GM23338 (cell line): ENCODE measurements at regions not wholly inside any gene's neighbourhood (a gene's known extent, or its start where the extent isn't known, plus 50 kb on each side); places are given as distances from the start of the nearest gene placed in this dataset.

Experiments
- ATAC-seq: fragments of 200-7000 bp; cut with Tn5 transposase; 3 replicates; pipeline ENCODE4 v1.9.1; 2020
- DNase-seq: peaks from one replicate; pipeline ENCODE4 v3.0.0-alpha.2; 2015; ENCODE audit warnings: low spot score
- H2AFZ ChIP-seq: fragments of 200-600 bp; sonication (generic); 2 replicates; pipeline ENCODE4 v1.8.0; 2016; ENCODE audit warnings: antibody characterized with exemption, mild to moderate bottlenecking, moderate library complexity
- H3F3A ChIP-seq: fragments of 200-600 bp; sonication (generic); replicated peaks from 2 replicates; pipeline ENCODE4 v1.8.0; 2017; ENCODE audit warnings: antibody characterized with exemption, mixed run types, low read depth
- H3K27ac ChIP-seq: fragments of 200-600 bp; sonication (generic); 2 replicates; pipeline ENCODE4 v1.6.1; 2016; ENCODE audit warnings: low read depth
- H3K27me3 ChIP-seq: fragments of 200-600 bp; sonication (generic); 2 replicates; pipeline ENCODE4 v1.8.0; 2016; ENCODE audit warnings: mild to moderate bottlenecking, mixed run types, moderate library complexity; ENCODE audit not compliant: insufficient read depth
- H3K36me3 ChIP-seq: fragments of 200-600 bp; sonication (generic); 2 replicates; pipeline ENCODE4 v1.8.0; 2016; ENCODE audit warnings: mild to moderate bottlenecking; ENCODE audit not compliant: insufficient read depth
- H3K4me1 ChIP-seq: fragments of 200-600 bp; sonication (generic); 2 replicates; pipeline ENCODE4 v1.8.0; 2016; ENCODE audit warnings: mild to moderate bottlenecking, moderate library complexity; ENCODE audit not compliant: insufficient read depth
- H3K4me2 ChIP-seq: fragments of 200-600 bp; sonication (generic); 2 replicates; pipeline ENCODE4 v1.7.1; 2017; ENCODE audit warnings: mixed run types
- H3K4me3 ChIP-seq: fragments of 200-600 bp; sonication (generic); 2 replicates; pipeline ENCODE4 v1.6.1; 2016; ENCODE audit warnings: mixed run types
- H3K79me2 ChIP-seq: fragments of 200-600 bp; sonication (generic); replicated peaks from 2 replicates; pipeline ENCODE4 v1.8.0; 2017; ENCODE audit warnings: mild to moderate bottlenecking; ENCODE audit not compliant: insufficient read depth
- H3K9me2 ChIP-seq: fragments of 200-600 bp; sonication (generic); 2 replicates; pipeline ENCODE4 v1.8.0; 2017; ENCODE audit not compliant: insufficient read depth
- H4K20me1 ChIP-seq: fragments of 200-600 bp; sonication (generic); replicated peaks from 2 replicates; pipeline ENCODE4 v1.8.0; 2017; ENCODE audit warnings: mild to moderate bottlenecking; ENCODE audit not compliant: insufficient read depth
- H3K27ac Mint-ChIP-seq: 2 replicates; pipeline ENCODE4 v1.8.0; 2020; ENCODE audit warnings: inconsistent platforms, mild to moderate bottlenecking, moderate library complexity, mixed read lengths
- H3K27me3 Mint-ChIP-seq: 3 replicates; pipeline ENCODE4 v1.8.0; 2022; ENCODE audit warnings: low read depth, mild to moderate bottlenecking, moderate library complexity, mixed read lengths, inconsistent platforms; ENCODE audit not compliant: insufficient read depth, poor library complexity
- H3K36me3 Mint-ChIP-seq: 3 replicates; pipeline ENCODE4 v1.8.0; 2021; ENCODE audit warnings: low read depth, mild to moderate bottlenecking, inconsistent platforms, moderate library complexity, mixed read lengths
- H3K4me1 Mint-ChIP-seq: 3 replicates; pipeline ENCODE4 v1.8.0; 2020; ENCODE audit warnings: mild to moderate bottlenecking, inconsistent platforms, mixed read lengths
- H3K4me3 Mint-ChIP-seq: 3 replicates; pipeline ENCODE4 v1.8.0; 2021; ENCODE audit warnings: moderate library complexity, mild to moderate bottlenecking, inconsistent platforms, mixed read lengths
- H3K9me3 Mint-ChIP-seq: 3 replicates; pipeline ENCODE4 v1.8.0; 2020; ENCODE audit warnings: moderate library complexity, mild to moderate bottlenecking, inconsistent platforms, mixed read lengths
- CREB1 ChIP-seq: fragments of 250-450 bp; sonication (Bioruptor Pico); IDR thresholded peaks from 2 replicates; pipeline ENCODE4 v1.5.0; 2020; ENCODE audit warnings: low read depth, mild to moderate bottlenecking, moderate library complexity
- EZH2 ChIP-seq: fragments of 200-600 bp; sonication (generic); IDR thresholded peaks from one replicate; pipeline ENCODE4 v1.8.0; 2017; ENCODE audit warnings: antibody characterized with exemption, mild to moderate bottlenecking, low read depth; ENCODE audit not compliant: unreplicated experiment
- EZH2phosphoT487 ChIP-seq: fragments of 200-600 bp; sonication (generic); IDR thresholded peaks from one replicate; pipeline ENCODE4 v1.8.1; 2018; ENCODE audit warnings: antibody characterized with exemption; ENCODE audit not compliant: unreplicated experiment
- JUNB ChIP-seq: IDR thresholded peaks from one replicate; pipeline ENCODE4 v1.6.1; 2016; ENCODE audit warnings: antibody characterized with exemption; ENCODE audit not compliant: unreplicated experiment
- NANOG ChIP-seq: IDR thresholded peaks from 2 replicates; pipeline ENCODE4 v1.6.1; 2016; ENCODE audit warnings: antibody characterized with exemption, borderline replicate concordance
- POLR2AphosphoS5 ChIP-seq: IDR thresholded peaks from 2 replicates; pipeline ENCODE4 v1.6.1; 2016; ENCODE audit warnings: antibody characterized with exemption, low read depth
- STAT1 ChIP-seq: IDR thresholded peaks from one replicate; pipeline ENCODE4 v1.6.1; 2016; ENCODE audit warnings: antibody characterized with exemption; ENCODE audit not compliant: unreplicated experiment
- ZNF114 ChIP-seq: fragments of 250-450 bp; sonication (Bioruptor Pico); IDR thresholded peaks from 2 replicates; pipeline ENCODE4 v1.5.0; 2020; ENCODE audit warnings: mild to moderate bottlenecking, moderate library complexity
- ZNF331 ChIP-seq: fragments of 250-450 bp; sonication (Bioruptor Pico); IDR thresholded peaks from 2 replicates; pipeline ENCODE4 v1.5.0; 2020; ENCODE audit warnings: low read depth, mild to moderate bottlenecking, moderate library complexity
- TF ChIP-seq, protein P1 (sequence below): IDR thresholded peaks from 2 replicates; pipeline ENCODE4 v1.6.1; 2016; ENCODE audit warnings: antibody characterized with exemption
- TF ChIP-seq, protein P2 (sequence below), 2 experiments: fragments of 200-600 bp in 1 of 2; sonication (generic) in 1 of 2; conservative IDR thresholded peaks; 2 replicates each; pipeline versions ENCODE4 v1.5.1 to v1.6.1; 2016 to 2017; ENCODE audit warnings: antibody characterized with exemption in 2 of 2, low read depth in 2 of 2, mild to moderate bottlenecking in 2 of 2, moderate library complexity in 1 of 2
- TF ChIP-seq, protein P3 (sequence below): IDR thresholded peaks from one replicate; pipeline ENCODE4 v1.6.1; 2018; ENCODE audit warnings: antibody characterized with exemption; ENCODE audit not compliant: unreplicated experiment
- TF ChIP-seq, protein P4 (sequence below): fragments of 250-450 bp; sonication (Bioruptor Pico); IDR thresholded peaks from 2 replicates; pipeline ENCODE4 v1.5.0; 2020; ENCODE audit warnings: mild to moderate bottlenecking, moderate library complexity

DNA sequence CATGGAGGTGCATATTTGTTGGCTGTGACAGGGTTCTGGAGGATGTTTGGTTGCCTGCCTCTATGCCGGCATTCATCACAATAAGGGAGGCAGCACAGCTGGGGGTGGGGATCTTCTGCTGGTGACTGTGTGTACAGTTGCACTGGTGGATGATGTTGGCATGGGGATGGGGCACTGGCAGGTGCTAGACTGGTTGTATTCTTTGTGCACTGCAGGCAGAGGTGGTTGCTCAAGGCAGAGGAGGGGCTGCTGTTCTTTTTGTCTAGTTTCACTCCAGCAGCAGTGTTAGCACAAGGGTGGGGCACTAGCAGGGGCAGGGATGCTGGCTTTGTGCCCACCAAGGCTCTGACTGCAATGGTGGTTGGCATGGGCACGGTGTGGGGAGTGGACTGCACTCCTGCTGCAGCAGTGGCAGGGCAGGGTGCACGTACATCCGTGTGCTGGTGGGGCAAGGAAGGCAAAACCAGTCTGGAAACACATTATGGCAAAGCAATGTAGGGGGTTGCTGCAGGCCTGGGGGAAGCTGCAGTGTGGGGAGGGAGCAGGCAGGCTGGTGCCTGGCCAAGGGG, 69.3 kb downstream of the ISOC1 start:
- no peak overlapping the region for H3K27ac ChIP-seq
- Mint-ChIP-seq H3K4me1 (no peaks in the 10 kb centered on the region), H3K4me3 (no peak overlapping the region), H3K27me3 (peaks cover 1% of the 10 kb centered on the region), H3K27ac (no peak overlapping the region; the same call in 1 of the 2 replicates), H3K9me3 (peaks cover 9% of the 10 kb centered on the region; the same call in 2 of the 3 replicates), H3K36me3 (no peaks in the 10 kb centered on the region; the same call in 2 of the 3 replicates)
- ATAC-seq (no peak), DNase-seq (no peak)
- no peaks in the 10 kb centered on the region for H3F3A ChIP-seq
- no peak overlapping the region for H3K4me3 ChIP-seq
- no peak overlapping the region for H2AFZ ChIP-seq
- TF ChIP-seq JUNB (no peak), NANOG (no peak), POLR2AphosphoS5 (no peak), ZNF331 (no peak), CREB1 (no peak), STAT1 (no peak), EZH2 (no peak), ZNF114 (no peak), EZH2phosphoT487 (no peak)
- TF ChIP-seq, protein P1, sequence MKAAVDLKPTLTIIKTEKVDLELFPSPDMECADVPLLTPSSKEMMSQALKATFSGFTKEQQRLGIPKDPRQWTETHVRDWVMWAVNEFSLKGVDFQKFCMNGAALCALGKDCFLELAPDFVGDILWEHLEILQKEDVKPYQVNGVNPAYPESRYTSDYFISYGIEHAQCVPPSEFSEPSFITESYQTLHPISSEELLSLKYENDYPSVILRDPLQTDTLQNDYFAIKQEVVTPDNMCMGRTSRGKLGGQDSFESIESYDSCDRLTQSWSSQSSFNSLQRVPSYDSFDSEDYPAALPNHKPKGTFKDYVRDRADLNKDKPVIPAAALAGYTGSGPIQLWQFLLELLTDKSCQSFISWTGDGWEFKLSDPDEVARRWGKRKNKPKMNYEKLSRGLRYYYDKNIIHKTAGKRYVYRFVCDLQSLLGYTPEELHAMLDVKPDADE = no peak
- TF ChIP-seq, protein P2, sequence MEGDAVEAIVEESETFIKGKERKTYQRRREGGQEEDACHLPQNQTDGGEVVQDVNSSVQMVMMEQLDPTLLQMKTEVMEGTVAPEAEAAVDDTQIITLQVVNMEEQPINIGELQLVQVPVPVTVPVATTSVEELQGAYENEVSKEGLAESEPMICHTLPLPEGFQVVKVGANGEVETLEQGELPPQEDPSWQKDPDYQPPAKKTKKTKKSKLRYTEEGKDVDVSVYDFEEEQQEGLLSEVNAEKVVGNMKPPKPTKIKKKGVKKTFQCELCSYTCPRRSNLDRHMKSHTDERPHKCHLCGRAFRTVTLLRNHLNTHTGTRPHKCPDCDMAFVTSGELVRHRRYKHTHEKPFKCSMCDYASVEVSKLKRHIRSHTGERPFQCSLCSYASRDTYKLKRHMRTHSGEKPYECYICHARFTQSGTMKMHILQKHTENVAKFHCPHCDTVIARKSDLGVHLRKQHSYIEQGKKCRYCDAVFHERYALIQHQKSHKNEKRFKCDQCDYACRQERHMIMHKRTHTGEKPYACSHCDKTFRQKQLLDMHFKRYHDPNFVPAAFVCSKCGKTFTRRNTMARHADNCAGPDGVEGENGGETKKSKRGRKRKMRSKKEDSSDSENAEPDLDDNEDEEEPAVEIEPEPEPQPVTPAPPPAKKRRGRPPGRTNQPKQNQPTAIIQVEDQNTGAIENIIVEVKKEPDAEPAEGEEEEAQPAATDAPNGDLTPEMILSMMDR (conservative IDR thresholded peaks at IDR 0.05; ENCODE audit: low read depth in 2 of 2) = no peak
- TF ChIP-seq, protein P3, sequence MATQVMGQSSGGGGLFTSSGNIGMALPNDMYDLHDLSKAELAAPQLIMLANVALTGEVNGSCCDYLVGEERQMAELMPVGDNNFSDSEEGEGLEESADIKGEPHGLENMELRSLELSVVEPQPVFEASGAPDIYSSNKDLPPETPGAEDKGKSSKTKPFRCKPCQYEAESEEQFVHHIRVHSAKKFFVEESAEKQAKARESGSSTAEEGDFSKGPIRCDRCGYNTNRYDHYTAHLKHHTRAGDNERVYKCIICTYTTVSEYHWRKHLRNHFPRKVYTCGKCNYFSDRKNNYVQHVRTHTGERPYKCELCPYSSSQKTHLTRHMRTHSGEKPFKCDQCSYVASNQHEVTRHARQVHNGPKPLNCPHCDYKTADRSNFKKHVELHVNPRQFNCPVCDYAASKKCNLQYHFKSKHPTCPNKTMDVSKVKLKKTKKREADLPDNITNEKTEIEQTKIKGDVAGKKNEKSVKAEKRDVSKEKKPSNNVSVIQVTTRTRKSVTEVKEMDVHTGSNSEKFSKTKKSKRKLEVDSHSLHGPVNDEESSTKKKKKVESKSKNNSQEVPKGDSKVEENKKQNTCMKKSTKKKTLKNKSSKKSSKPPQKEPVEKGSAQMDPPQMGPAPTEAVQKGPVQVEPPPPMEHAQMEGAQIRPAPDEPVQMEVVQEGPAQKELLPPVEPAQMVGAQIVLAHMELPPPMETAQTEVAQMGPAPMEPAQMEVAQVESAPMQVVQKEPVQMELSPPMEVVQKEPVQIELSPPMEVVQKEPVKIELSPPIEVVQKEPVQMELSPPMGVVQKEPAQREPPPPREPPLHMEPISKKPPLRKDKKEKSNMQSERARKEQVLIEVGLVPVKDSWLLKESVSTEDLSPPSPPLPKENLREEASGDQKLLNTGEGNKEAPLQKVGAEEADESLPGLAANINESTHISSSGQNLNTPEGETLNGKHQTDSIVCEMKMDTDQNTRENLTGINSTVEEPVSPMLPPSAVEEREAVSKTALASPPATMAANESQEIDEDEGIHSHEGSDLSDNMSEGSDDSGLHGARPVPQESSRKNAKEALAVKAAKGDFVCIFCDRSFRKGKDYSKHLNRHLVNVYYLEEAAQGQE = no peak
- TF ChIP-seq, protein P4, sequence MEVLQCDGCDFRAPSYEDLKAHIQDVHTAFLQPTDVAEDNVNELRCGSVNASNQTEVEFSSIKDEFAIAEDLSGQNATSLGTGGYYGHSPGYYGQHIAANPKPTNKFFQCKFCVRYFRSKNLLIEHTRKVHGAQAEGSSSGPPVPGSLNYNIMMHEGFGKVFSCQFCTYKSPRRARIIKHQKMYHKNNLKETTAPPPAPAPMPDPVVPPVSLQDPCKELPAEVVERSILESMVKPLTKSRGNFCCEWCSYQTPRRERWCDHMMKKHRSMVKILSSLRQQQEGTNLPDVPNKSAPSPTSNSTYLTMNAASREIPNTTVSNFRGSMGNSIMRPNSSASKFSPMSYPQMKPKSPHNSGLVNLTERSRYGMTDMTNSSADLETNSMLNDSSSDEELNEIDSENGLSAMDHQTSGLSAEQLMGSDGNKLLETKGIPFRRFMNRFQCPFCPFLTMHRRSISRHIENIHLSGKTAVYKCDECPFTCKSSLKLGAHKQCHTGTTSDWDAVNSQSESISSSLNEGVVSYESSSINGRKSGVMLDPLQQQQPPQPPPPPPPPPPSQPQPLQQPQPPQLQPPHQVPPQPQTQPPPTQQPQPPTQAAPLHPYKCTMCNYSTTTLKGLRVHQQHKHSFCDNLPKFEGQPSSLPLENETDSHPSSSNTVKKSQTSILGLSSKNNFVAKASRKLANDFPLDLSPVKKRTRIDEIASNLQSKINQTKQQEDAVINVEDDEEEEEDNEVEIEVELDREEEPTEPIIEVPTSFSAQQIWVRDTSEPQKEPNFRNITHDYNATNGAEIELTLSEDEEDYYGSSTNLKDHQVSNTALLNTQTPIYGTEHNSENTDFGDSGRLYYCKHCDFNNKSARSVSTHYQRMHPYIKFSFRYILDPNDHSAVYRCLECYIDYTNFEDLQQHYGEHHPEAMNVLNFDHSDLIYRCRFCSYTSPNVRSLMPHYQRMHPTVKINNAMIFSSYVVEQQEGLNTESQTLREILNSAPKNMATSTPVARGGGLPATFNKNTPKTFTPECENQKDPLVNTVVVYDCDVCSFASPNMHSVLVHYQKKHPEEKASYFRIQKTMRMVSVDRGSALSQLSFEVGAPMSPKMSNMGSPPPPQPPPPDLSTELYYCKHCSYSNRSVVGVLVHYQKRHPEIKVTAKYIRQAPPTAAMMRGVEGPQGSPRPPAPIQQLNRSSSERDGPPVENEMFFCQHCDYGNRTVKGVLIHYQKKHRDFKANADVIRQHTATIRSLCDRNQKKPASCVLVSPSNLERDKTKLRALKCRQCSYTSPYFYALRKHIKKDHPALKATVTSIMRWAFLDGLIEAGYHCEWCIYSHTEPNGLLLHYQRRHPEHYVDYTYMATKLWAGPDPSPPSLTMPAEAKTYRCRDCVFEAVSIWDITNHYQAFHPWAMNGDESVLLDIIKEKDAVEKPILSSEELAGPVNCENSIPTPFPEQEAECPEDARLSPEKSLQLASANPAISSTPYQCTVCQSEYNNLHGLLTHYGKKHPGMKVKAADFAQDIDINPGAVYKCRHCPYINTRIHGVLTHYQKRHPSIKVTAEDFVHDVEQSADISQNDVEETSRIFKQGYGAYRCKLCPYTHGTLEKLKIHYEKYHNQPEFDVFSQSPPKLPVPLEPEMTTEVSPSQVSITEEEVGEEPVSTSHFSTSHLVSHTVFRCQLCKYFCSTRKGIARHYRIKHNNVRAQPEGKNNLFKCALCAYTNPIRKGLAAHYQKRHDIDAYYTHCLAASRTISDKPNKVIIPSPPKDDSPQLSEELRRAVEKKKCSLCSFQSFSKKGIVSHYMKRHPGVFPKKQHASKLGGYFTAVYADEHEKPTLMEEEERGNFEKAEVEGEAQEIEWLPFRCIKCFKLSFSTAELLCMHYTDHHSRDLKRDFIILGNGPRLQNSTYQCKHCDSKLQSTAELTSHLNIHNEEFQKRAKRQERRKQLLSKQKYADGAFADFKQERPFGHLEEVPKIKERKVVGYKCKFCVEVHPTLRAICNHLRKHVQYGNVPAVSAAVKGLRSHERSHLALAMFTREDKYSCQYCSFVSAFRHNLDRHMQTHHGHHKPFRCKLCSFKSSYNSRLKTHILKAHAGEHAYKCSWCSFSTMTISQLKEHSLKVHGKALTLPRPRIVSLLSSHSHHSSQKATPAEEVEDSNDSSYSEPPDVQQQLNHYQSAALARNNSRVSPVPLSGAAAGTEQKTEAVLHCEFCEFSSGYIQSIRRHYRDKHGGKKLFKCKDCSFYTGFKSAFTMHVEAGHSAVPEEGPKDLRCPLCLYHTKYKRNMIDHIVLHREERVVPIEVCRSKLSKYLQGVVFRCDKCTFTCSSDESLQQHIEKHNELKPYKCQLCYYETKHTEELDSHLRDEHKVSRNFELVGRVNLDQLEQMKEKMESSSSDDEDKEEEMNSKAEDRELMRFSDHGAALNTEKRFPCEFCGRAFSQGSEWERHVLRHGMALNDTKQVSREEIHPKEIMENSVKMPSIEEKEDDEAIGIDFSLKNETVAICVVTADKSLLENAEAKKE (CRISPR knock-in tag) = no peak
- no peaks in the 10 kb centered on the region for H3K36me3 ChIP-seq
- no peaks in the 10 kb centered on the region for H3K27me3 ChIP-seq
- H4K20me1 ChIP-seq = no peaks in the 10 kb centered on the region
- no peaks in the 10 kb centered on the region; the same call in 1 of the 2 replicates for H3K9me2 ChIP-seq
- H3K4me1 ChIP-seq = no peaks in the 10 kb centered on the region
- H3K4me2 ChIP-seq = no peak overlapping the region
- no peaks in the 10 kb centered on the region for H3K79me2 ChIP-seq
